Esophagus (tissue), 2 donors: ENCODE measurements at regions not wholly inside any gene's neighbourhood (a gene's known extent, or its start where the extent isn't known, plus 50 kb on each side); places are given as distances from the start of the nearest gene placed in this dataset.

Experiments
- H3K27ac ChIP-seq, 2 donors: one replicate each; pipeline ENCODE4 v1.5.1; 2013; ENCODE audit warnings: low read depth in 2 of 2, mild to moderate bottlenecking in 2 of 2, inconsistent platforms in 1 of 2, low read length in 1 of 2, moderate library complexity in 1 of 2
- H3K27me3 ChIP-seq, 2 donors: one replicate each; pipeline ENCODE4 v1.6.1; 2013; ENCODE audit warnings: low read length in 2 of 2, control low read depth in 1 of 2, mild to moderate bottlenecking in 1 of 2; ENCODE audit not compliant: insufficient read depth in 2 of 2, control insufficient read depth in 1 of 2
- H3K36me3 ChIP-seq, 2 donors: one replicate each; pipeline ENCODE4 v1.6.1; 2013; ENCODE audit warnings: low read length in 1 of 2; ENCODE audit not compliant: control insufficient read depth in 2 of 2, insufficient read depth in 2 of 2
- H3K4me1 ChIP-seq, 2 donors: one replicate each; pipeline ENCODE4 v1.6.1; 2013; ENCODE audit warnings: low read length in 1 of 2; ENCODE audit not compliant: control insufficient read depth in 2 of 2, insufficient read depth in 2 of 2
- H3K4me3 ChIP-seq, 2 donors: one replicate each; pipeline ENCODE4 v1.5.1; 2013; ENCODE audit warnings: low read length in 2 of 2, mild to moderate bottlenecking in 2 of 2, low read depth in 1 of 2, moderate library complexity in 1 of 2
- H3K9me3 ChIP-seq, 2 donors: one replicate each; pipeline ENCODE4 v1.6.1; 2013; ENCODE audit warnings: mild to moderate bottlenecking in 2 of 2, low read depth in 1 of 2, low read length in 1 of 2, moderate library complexity in 1 of 2; ENCODE audit not compliant: control insufficient read depth in 2 of 2, insufficient read depth in 1 of 2
- WGBS, 2 donors: extraction: QIAGEN DNeasy Blood & Tissue Kit; methylation state at CpG; one replicate each; pipeline ENCODE4 v1.1.7; 2013; 5-methylcytosine and 5-hydroxymethylcytosine counted together
- donor health status: healthy with polysubstance abuse.
- donor health status: Bipolar disorder and iron deficiency.

DNA sequence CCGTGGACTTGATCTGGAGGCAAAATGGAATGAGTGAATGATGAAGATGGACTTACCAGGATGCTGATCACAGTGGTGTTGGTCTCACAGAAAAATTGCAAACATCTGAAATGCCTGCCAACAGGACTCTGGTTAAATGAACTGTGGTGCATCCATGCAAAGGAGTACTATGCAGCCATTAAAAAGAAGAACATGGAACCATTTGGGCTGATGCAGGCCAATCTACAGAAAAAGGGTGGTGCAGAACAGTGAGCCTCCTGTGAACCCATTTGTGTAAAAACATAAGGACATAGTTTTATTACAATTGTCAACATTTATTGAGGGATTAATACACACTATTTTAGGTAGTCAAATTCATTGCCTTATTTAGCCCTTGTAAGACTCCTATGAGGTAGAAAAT lies 111.9 kb downstream of the MN1 start:
- WGBS, 2 donors, result 90 to 100% methylated on average over 1 of the region's 1 CpG
- no peaks in the 10 kb centered on the region for H3K9me3 ChIP-seq
- H3K27ac ChIP-seq, result no peak overlapping the region
- H3K4me1 ChIP-seq, result peaks cover 2 to 4% of the 10 kb centered on the region in 2 donors
- H3K4me3 ChIP-seq, result no peak overlapping the region
- H3K36me3 ChIP-seq, result peaks cover 0 to 2% of the 10 kb centered on the region in 2 donors
- H3K27me3 ChIP-seq, result no peaks in the 10 kb centered on the region

DNA sequence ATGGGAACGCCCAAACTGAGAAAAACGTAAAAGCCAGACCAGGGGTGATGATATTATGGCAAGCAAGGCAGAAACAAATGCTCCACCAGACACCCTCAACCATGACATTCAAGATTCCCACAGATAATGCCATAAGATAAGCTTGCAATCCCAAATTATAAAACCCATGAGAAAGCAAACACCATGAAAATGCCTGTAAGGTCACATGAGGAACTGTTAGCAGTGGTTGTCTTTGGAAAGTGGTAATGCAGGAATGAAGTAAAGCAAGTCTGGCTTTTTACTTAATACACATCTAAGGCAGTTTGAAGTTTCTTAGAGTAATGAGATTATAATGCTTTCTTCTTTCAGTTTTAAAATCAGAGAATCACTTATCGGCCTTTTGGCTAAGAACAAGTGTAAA lies 111.0 kb downstream of the MN1 start:
- Histone ChIP-seq H3K27me3 (no peaks in the 10 kb centered on the region), H3K9me3 (no peaks in the 10 kb centered on the region), H3K36me3 (peaks cover 0 to 2% of the 10 kb centered on the region in 2 donors), H3K4me1 (peaks cover under 1 to 2% of the 10 kb centered on the region in 2 donors), H3K27ac (no peak overlapping the region), H3K4me3 (no peak overlapping the region)
- 73 to 78% methylated on average over 3 of the region's 3 CpGs for WGBS, 2 donors

DNA sequence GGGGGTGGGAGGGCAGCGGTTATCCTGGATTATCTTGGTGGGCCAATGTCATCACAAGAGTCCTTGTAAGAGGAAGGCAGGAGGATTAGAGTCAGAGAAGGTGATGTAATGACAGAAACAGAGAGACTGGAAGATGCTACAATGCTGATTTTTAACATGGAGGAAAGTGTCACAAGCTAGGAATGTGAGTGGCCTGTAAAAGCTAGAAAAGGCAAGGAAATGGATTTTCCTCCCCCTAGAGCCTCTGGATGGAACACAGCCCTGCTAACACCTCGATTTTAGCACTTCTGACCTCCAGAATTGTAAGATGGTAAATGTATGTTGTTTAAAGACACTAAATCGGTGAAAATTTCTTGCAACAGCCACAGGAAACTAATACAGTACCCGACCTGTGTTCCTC lies 109.3 kb downstream of the MN1 start:
- peaks cover 0 to 3% of the 10 kb centered on the region in 2 donors for H3K9me3 ChIP-seq

DNA sequence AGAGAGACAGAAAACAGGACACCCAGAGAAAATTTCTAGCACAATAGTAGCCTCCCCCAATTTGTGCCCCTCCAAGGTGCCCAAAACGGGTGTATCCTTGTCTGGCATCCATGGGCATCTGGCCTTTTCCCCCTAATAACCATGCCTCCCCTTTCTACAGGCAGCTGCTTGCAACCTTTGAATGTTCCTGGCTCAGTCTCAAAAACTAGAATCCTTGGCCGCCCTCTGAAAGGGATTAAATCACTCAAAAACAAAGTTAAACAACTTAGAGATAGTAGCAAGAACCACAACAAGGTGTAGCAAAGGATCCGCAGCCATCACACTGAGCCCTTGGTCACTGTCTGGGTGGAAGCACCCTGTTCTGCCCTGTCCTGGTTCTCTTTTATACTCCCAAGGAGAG lies 105.6 kb downstream of the MN1 start:
- WGBS, 2 donors, result 34 to 42% methylated on average over 3 of the region's 3 CpGs
- no peaks in the 10 kb centered on the region for H3K27me3 ChIP-seq

More for the DNA sequence above, 109.3 kb downstream of the MN1 start:
- no peaks in the 10 kb centered on the region for H3K4me1 ChIP-seq
- H3K27ac ChIP-seq, result no peak overlapping the region
- peaks cover 0 to 2% of the 10 kb centered on the region in 2 donors for H3K36me3 ChIP-seq
- WGBS, 2 donors, result 70 to 78% methylated on average over 4 of the region's 4 CpGs
- H3K27me3 ChIP-seq, result no peaks in the 10 kb centered on the region
- no peak overlapping the region for H3K4me3 ChIP-seq

DNA sequence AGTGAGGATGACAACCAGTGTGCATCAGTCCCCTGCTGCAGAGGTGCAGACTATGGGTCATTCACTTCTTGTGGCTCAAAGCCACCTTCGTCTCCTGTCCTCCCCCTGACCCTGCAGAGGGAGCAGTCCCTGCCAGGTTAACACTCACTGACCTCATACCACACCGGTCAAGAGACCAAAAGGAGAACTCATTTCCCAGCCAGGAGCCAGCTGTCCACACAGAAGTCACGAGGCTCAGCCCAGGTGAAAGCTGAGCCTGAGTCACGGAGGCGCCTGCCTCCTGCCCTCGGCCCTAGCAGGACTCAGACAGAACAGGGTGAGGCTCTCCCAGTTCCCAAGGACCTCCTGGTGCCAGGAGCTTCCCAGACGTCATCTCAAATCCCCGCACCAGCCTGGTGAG lies 103.7 kb downstream of the MN1 start:
- no peaks in the 10 kb centered on the region for H3K4me1 ChIP-seq
- no peaks in the 10 kb centered on the region for H3K36me3 ChIP-seq
- WGBS, 2 donors, result 81 to 87% methylated on average over 8 of the region's 8 CpGs

More for the DNA sequence above, 105.6 kb downstream of the MN1 start:
- Histone ChIP-seq H3K27ac (no peak overlapping the region), H3K9me3 (peaks cover 0 to 8% of the 10 kb centered on the region in 2 donors), H3K36me3 (peaks cover 0 to 2% of the 10 kb centered on the region in 2 donors), H3K4me3 (no peak overlapping the region), H3K4me1 (no peaks in the 10 kb centered on the region)

More for the DNA sequence above, 103.7 kb downstream of the MN1 start:
- H3K9me3 ChIP-seq, result peaks cover 0 to 15% of the 10 kb centered on the region in 2 donors
- H3K4me3 ChIP-seq, result no peak overlapping the region
- no peak overlapping the region for H3K27ac ChIP-seq
- H3K27me3 ChIP-seq, result no peaks in the 10 kb centered on the region
